ENCODE measurements at regions not wholly inside any gene's neighbourhood (a gene's known extent, or its start where the extent isn't known, plus 50 kb on each side); places are given as distances from the start of the nearest gene placed in this dataset.

GRCh38 chr6:54010340-54011276 lies 100.6 kb upstream of the MLIP start:
- no peak for DNase-seq

DNA sequence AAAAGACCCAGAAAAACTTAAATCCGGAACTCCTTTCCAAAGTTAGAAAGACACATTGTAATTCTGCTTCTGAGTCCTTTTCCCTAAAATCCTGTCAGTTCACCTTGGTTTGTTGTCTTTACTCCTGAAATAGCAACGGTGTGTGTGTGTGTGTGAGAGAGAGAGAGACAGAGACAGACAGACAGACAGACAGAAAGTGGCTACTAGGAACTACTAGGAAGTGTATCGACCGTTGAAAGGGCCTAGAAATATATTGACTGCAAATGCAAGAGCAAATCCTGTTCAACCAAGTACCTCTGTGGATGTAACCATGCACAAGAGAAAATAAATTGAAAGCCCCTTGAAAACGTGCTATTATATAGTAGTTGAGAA lies 100.0 kb upstream of the MLIP start:
- DNase-seq: no peak

DNA sequence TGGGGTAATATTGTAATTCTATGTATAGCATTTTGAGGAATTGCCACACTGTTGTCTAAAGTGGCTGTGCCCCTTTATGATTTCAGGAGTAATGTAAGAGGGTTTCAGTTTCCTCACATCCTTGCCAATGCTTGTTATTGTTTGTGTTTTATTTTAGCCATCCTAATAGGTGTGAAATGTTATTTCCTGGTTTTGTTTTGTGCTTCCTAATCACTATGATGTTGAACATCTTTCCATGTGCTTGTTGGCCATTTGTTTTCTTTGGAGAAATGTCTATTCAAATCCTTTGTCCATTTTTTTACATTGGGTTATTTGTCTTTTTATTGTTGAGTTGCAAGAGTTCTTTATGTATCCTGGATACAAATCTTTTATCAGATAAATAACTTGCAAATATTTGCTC lies 97.3 kb upstream of the MLIP start:
- no peak for DNase-seq

GRCh38 chr6:54014440-54014839 lies 96.8 kb upstream of the MLIP start:
- DNase-seq: no peak

DNA sequence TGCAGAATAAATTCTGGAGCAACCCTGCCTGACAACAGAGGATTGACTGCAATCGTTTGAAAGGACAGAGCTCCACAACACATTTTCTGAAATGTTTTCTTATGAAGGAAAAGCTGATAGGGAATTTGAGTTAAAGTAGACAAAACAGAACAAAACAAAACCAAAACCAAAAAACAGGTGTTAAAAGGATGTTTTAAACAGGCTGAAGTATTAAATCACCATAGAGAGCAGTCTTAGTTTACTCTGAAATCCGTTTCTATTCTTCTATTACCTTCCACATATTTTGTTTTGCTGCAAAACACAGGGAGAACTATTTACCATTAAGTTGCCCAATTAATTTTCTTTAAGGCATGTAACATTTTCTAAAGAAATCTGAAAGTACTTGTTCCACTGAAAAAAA lies 93.4 kb upstream of the MLIP start:
- DNase-seq: no peak

DNA sequence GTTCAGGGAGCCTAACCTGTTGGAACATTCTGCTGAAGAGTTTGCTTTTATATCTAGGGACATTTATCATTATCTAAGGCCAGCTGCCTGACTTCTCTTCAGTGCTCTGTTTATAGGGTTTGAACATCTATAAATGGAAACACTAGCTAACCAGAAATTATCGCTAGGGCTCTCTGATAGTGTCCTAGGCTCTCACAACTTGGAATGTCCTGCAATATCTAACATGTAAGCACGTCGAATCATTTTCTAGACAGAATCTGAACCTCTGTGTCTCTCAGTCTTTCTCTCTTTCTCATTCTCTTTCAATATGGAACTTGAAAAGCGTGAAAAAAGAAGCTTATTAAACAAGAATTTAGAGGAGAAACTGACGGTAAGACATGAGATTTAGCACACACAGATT lies 92.5 kb upstream of the MLIP start:
- DNase-seq: no peak

- DNase-seq: no peak
Measured at GRCh38 chr6:54019860-54020259, 91.4 kb upstream of the MLIP start.

- no peak for DNase-seq
Measured at GRCh38 chr6:54020334-54020733, 90.9 kb upstream of the MLIP start.

GRCh38 chr6:54026652-54027400 lies 84.4 kb upstream of the MLIP start:
- DNase-seq: no peak

- DNase-seq: no peak
Measured at GRCh38 chr6:54028170-54028569, 83.1 kb upstream of the MLIP start.

GRCh38 chr6:54029187-54029586 lies 82.1 kb upstream of the MLIP start:
- DNase-seq: no peak

DNA sequence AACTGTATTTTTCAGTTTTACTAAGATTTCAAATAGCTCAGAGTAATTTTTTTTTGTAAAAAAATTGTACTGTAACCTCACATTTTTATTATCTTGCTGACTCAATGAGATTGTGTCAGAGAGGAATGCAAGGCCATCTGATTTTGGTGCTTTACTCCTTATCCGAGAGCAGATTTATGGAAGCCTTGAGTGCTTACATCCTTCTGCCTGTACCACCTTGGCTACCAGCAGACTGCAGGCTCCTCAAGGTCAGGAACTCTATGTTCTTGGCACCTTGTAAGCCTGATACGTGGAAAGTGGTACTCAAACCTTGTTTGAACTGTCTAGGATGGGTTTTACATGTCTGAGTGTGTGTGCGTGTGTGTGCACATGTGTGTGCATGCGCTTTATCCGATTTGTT lies 80.1 kb upstream of the MLIP start:
- no peak for DNase-seq

DNA sequence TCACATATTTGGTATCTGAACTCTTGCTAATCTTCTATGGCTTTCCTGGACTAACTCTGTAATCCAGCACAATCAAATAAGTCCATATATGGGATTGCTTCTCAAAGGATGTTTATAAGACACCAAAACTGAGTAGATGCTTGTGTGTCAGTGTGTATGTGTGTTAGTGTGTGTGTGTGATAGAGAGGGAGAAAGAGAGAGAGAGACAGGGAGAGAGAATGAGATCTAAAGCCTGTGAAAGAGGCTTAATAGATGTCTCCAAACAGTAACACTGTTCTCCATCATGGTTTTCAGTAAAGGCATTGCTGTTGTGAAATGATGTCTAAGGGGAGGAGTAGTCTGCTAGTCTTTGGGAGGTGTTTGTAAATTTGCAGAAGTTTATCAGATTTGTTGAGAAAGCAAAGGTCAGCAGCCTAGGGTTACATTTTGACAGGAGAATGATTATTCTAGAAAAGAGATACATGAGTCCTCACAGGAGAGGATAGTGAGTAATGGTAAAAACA lies 73.9 kb upstream of the MLIP start:
- no peak for DNase-seq

DNA sequence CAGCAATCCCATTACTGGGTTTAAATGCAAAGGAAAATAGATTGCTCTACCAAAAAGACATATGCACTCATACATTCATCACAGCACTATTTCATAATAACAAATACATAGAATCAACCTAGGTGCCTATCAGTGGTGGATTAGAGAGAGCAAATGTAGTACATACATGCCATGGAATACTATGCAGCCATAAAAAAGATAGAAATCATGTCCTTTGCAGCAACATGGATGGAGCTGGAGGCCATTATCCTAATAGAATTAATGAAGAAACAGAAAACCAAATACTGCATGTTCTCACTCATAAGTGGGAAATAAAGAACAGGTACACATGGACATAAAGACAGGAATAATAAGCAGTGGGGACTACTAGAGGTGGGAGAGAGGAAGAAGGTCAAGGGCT lies 70.7 kb upstream of the MLIP start:
- no peak for DNase-seq

DNA sequence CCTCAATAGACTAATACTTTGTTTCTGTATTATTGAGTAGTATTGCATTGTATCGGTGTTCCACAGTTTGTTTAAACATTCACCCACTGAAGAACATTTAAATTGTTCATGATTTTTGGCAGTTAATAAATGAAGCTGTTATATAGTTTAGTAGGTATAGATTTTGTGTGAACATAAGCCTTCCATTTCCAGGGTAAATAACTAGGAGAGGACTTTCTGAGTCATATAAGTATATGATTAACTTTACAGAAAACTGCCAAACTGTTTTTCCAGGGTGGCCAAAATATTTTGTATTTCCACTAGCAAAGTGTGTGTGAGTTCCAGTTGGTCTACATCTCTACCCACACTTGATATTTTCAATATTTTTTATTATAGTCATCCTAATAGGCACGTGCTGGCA lies 70.0 kb upstream of the MLIP start:
- DNase-seq: no peak

GRCh38 chr6:54043360-54043759 lies 67.9 kb upstream of the MLIP start:
- no peak for DNase-seq

- no peak for DNase-seq
Measured at GRCh38 chr6:54044059-54044458, 67.2 kb upstream of the MLIP start.

- no peak for DNase-seq
Measured at GRCh38 chr6:54048782-54049181, 62.5 kb upstream of the MLIP start.

DNA sequence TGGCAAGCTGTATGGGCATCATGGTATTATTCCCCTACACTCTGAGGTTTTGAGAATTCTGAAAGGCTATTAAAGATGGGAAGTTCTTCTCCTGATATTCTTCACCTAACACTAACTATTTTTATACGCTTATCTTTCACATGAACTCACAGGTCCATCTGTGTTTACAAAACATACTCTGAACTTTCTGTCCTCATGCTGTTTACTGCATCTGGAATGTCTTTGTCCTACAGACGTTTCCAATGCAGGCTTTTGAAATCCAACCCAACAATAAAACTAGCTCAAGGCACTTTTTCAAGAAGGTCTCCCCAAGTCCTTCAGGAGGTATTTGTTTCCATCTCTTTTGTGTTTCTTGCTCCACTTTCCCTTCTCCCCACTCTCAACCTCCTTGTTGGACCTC lies 60.5 kb upstream of the MLIP start:
- DNase-seq: no peak

DNA sequence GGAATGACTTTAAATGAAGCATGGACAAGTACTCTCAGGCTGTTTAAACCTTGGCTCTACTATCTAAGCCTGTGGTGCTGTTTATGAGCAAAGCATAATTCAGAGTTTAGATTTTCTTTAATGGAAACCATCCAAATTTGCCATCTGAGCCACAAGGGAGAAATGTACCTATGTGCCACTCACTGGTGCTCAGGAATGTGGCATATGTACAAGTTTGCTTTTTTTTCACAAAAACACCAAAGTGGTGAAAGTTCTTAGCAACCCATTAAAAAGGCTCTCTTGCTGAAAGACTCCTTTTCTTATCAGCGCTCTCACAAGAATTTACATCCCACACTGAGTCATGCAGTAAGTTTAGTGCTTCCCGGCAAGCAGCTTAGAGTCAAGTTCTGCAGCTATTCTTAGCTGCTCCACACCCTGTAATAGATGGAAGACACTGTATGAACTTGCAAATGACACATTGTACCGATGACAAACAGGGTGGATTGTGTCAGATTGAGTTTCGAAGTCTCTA lies 57.3 kb upstream of the MLIP start:
- DNase-seq: no peak

DNA sequence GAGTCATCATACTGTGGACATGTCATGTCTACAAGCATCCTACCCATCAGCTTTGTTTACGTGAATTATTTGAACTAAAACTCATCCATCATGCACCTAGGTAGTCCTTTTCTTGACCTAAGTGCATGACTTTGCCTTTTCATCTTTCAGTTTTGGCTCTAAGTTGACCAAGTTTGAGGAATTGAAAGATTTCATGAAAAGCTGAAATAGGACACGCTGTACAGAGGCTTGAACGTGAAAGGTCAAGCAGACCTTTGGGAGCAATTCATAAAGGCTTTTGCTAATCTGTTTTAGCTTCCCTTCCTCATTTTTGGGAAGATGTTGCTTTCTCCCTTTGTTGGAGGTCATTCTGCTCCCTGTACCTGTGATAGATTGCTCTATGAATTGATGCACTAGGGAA lies 55.1 kb upstream of the MLIP start:
- no peak for DNase-seq

GRCh38 chr6:54057058-54057457 lies 54.2 kb upstream of the MLIP start:
- no peak for DNase-seq

- DNase-seq: no peak
Measured at GRCh38 chr6:54058236-54058635, 53.0 kb upstream of the MLIP start.

GRCh38 chr6:54059683-54060082 lies 51.6 kb upstream of the MLIP start:
- DNase-seq: no peak
